ENCODE measurements at regions not wholly inside any gene's neighbourhood (a gene's known extent, or its start where the extent isn't known, plus 50 kb on each side); places are given as distances from the start of the nearest gene placed in this dataset.

DNA sequence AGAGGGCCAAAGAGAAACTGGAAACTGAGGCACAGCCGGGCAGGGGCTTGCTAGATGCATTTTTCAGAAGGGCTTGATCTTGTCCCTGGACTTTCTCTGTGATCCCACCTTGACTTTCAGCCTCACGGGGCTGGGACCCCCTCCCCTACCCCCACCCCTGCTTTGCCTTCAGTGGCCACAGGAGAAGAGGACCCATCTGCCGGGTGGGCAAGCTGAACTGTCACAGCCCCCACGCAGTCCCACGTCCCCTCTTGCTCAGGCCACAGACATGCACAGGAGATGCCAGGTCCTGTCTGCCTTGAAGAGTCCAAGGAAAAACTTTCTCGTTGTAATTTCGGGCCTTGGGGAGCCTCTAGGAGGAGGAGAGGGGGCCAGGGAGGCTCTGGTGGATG is 158.9 kb downstream of the KIF26A start:
- Histone ChIP-seq H2AFZ (ENCODE audit: low read depth, low read length) (no peak overlapping the region), H3K27ac (ENCODE audit: low read length) (no peak overlapping the region), H3K36me3 (ENCODE audit: insufficient read depth, low read length) (no peaks in the 10 kb centered on the region), H3K9me3 (ENCODE audit: low read length) (no peaks in the 10 kb centered on the region), H4K20me1 (ENCODE audit: insufficient read depth) (no peaks in the 10 kb centered on the region), H3F3A (ENCODE audit: insufficient read depth, low read length, poor library complexity, severe bottlenecking) (no peaks in the 10 kb centered on the region), H3K9me2 (ENCODE audit: insufficient read depth, low read length) (no peaks in the 10 kb centered on the region), H3K79me2 (replicated peaks; ENCODE audit: insufficient read depth, low read length) (no peaks in the 10 kb centered on the region), H3K9ac (ENCODE audit: low read length) (no peak overlapping the region), H3K4me3 (ENCODE audit: low read length) (no peak overlapping the region), H3K27me3 (ENCODE audit: insufficient read depth, low read depth, low read length) (no peaks in the 10 kb centered on the region), H3K4me2 (ENCODE audit: low read length) (no peak overlapping the region)
- TF ChIP-seq SMC3 (conservative IDR thresholded peaks at IDR 0.05; ENCODE audit: poor library complexity) (no peak), MXI1 (conservative IDR thresholded peaks at IDR 0.05; ENCODE audit: poor library complexity, severe bottlenecking) (no peak), RAD21 (conservative IDR thresholded peaks at IDR 0.05) (no peak), TAF1 (IDR thresholded peaks at IDR 0.05; ENCODE audit: low read depth) (no peak), POLR2AphosphoS5 (IDR thresholded peaks at IDR 0.05) (no peak), EZH2 (IDR thresholded peaks at IDR 0.05; ENCODE audit: borderline replicate concordance, insufficient read depth, low read length, poor library complexity, severe bottlenecking) (no peak), EP300 (conservative IDR thresholded peaks at IDR 0.05; ENCODE audit: poor library complexity, severe bottlenecking) (no peak)
- TF ChIP-seq, protein P1, sequence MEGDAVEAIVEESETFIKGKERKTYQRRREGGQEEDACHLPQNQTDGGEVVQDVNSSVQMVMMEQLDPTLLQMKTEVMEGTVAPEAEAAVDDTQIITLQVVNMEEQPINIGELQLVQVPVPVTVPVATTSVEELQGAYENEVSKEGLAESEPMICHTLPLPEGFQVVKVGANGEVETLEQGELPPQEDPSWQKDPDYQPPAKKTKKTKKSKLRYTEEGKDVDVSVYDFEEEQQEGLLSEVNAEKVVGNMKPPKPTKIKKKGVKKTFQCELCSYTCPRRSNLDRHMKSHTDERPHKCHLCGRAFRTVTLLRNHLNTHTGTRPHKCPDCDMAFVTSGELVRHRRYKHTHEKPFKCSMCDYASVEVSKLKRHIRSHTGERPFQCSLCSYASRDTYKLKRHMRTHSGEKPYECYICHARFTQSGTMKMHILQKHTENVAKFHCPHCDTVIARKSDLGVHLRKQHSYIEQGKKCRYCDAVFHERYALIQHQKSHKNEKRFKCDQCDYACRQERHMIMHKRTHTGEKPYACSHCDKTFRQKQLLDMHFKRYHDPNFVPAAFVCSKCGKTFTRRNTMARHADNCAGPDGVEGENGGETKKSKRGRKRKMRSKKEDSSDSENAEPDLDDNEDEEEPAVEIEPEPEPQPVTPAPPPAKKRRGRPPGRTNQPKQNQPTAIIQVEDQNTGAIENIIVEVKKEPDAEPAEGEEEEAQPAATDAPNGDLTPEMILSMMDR (IDR thresholded peaks at IDR 0.05; ENCODE audit: poor library complexity, severe bottlenecking) = no peak
- TF ChIP-seq, protein P2, sequence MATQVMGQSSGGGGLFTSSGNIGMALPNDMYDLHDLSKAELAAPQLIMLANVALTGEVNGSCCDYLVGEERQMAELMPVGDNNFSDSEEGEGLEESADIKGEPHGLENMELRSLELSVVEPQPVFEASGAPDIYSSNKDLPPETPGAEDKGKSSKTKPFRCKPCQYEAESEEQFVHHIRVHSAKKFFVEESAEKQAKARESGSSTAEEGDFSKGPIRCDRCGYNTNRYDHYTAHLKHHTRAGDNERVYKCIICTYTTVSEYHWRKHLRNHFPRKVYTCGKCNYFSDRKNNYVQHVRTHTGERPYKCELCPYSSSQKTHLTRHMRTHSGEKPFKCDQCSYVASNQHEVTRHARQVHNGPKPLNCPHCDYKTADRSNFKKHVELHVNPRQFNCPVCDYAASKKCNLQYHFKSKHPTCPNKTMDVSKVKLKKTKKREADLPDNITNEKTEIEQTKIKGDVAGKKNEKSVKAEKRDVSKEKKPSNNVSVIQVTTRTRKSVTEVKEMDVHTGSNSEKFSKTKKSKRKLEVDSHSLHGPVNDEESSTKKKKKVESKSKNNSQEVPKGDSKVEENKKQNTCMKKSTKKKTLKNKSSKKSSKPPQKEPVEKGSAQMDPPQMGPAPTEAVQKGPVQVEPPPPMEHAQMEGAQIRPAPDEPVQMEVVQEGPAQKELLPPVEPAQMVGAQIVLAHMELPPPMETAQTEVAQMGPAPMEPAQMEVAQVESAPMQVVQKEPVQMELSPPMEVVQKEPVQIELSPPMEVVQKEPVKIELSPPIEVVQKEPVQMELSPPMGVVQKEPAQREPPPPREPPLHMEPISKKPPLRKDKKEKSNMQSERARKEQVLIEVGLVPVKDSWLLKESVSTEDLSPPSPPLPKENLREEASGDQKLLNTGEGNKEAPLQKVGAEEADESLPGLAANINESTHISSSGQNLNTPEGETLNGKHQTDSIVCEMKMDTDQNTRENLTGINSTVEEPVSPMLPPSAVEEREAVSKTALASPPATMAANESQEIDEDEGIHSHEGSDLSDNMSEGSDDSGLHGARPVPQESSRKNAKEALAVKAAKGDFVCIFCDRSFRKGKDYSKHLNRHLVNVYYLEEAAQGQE (IDR thresholded peaks at IDR 0.05; ENCODE audit: borderline replicate concordance) = no peak

DNA sequence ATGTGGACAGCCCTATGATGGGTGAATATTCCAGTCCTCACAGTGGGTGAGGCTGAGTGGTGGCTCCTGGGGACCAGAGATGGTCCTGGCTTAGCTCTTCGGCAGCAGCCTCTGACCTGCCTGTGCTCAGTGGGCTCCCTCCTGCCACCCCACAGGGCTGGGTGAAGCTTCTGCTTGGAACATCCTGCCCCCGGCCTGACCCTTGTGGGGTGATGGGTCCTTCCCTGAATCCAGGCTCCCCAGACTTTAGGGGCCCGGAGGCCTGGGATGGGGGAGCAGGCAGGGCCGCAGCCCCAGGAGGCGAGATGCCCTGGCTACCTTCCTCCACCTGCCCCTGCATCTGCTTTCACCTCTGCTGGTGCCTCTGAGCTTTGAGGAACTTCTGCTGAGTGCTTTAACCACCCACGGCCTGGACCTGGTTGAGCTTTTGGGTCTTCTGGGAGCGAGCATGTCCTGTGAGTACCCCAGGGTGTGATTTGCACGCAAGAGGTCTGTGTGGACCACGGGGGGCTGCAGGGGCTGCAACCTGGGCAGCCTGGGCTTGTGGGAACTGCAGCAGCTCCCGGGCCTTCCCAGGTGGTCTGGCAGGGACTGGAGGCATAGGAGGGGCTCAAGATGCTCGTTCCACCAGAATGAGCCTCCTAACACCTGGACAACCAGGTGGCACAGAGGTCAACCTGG is 159.5 kb downstream of the KIF26A start:
- no peak overlapping the region for H3K4me3 ChIP-seq (ENCODE audit: low read length)
- no peak overlapping the region for H3K4me2 ChIP-seq (ENCODE audit: low read length)
- no peaks in the 10 kb centered on the region for H4K20me1 ChIP-seq (ENCODE audit: insufficient read depth)
- H3K36me3 ChIP-seq (ENCODE audit: insufficient read depth, low read length) = no peaks in the 10 kb centered on the region
- no peak overlapping the region for H3K9ac ChIP-seq (ENCODE audit: low read length)
- H3K27me3 ChIP-seq (ENCODE audit: insufficient read depth, low read depth, low read length) = no peaks in the 10 kb centered on the region
- no peaks in the 10 kb centered on the region for H3K9me3 ChIP-seq (ENCODE audit: low read length)
- H3K9me2 ChIP-seq (ENCODE audit: insufficient read depth, low read length) = no peaks in the 10 kb centered on the region
- no peaks in the 10 kb centered on the region for H3K79me2 ChIP-seq (replicated peaks; ENCODE audit: insufficient read depth, low read length)
- no peak overlapping the region for H2AFZ ChIP-seq (ENCODE audit: low read depth, low read length)
- H3K27ac ChIP-seq (ENCODE audit: low read length) = no peak overlapping the region
- H3F3A ChIP-seq (ENCODE audit: insufficient read depth, low read length, poor library complexity, severe bottlenecking) = no peaks in the 10 kb centered on the region
- no peak for TF ChIP-seq TAF1 (IDR thresholded peaks at IDR 0.05; ENCODE audit: low read depth)
- TF ChIP-seq, protein P1 (IDR thresholded peaks at IDR 0.05; ENCODE audit: poor library complexity, severe bottlenecking) = no peak
- no peak for TF ChIP-seq POLR2AphosphoS5 (IDR thresholded peaks at IDR 0.05)
- TF ChIP-seq, protein P2 (IDR thresholded peaks at IDR 0.05; ENCODE audit: borderline replicate concordance) = no peak
- TF ChIP-seq RAD21 (conservative IDR thresholded peaks at IDR 0.05) = no peak
- no peak for TF ChIP-seq MXI1 (conservative IDR thresholded peaks at IDR 0.05; ENCODE audit: poor library complexity, severe bottlenecking)
- TF ChIP-seq EP300 (conservative IDR thresholded peaks at IDR 0.05; ENCODE audit: poor library complexity, severe bottlenecking) = no peak
- no peak for TF ChIP-seq EZH2 (IDR thresholded peaks at IDR 0.05; ENCODE audit: borderline replicate concordance, insufficient read depth, low read length, poor library complexity, severe bottlenecking)
- TF ChIP-seq SMC3 (conservative IDR thresholded peaks at IDR 0.05; ENCODE audit: poor library complexity) = no peak
